SU-DHL-6 (cell line): ENCODE measurements at regions not wholly inside any gene's neighbourhood (a gene's known extent, or its start where the extent isn't known, plus 50 kb on each side); places are given as distances from the start of the nearest gene placed in this dataset.

Experiments
- H2AFZ ChIP-seq: fragments of 200-600 bp; sonication (generic); 2 replicates; pipeline ENCODE4 v1.6.1; 2014; ENCODE audit warnings: low read depth, mild to moderate bottlenecking, moderate library complexity, mixed read lengths, antibody characterized with exemption, low read length; ENCODE audit not compliant: severe bottlenecking
- H3F3A ChIP-seq: fragments of 200-600 bp; shearing (Covaris generic); 2 replicates; pipeline ENCODE4 v1.6.0; 2016; ENCODE audit warnings: antibody characterized with exemption, mild to moderate bottlenecking; ENCODE audit not compliant: insufficient read depth
- H3K27ac ChIP-seq: fragments of 200-600 bp; sonication (generic); 2 replicates; pipeline ENCODE4 v1.5.1; 2016; ENCODE audit warnings: low read depth, mild to moderate bottlenecking, low read length, moderate library complexity, mixed read lengths
- H3K27me3 ChIP-seq: fragments of 200-600 bp; sonication (generic), shearing (Covaris generic); 2 replicates; pipeline ENCODE4 v1.6.0; 2014; ENCODE audit warnings: mild to moderate bottlenecking, low read length
- H3K36me3 ChIP-seq: fragments of 200-600 bp; sonication (generic); 2 replicates; pipeline ENCODE4 v1.6.1; 2014; ENCODE audit warnings: mild to moderate bottlenecking, low read length, mixed read lengths
- H3K4me2 ChIP-seq: fragments of 300-600, 200-600 bp; shearing (Covaris generic), sonication (generic); 2 replicates; pipeline ENCODE4 v1.6.0; 2014; ENCODE audit warnings: low read length, low read depth, mild to moderate bottlenecking; ENCODE audit not compliant: poor library complexity, severe bottlenecking
- H3K4me3 ChIP-seq: fragments of 200-600 bp; sonication (generic); 2 replicates; pipeline ENCODE4 v1.5.1; 2014; ENCODE audit warnings: antibody characterized with exemption, low read length, mild to moderate bottlenecking, mixed read lengths; ENCODE audit not compliant: insufficient read depth, poor library complexity, severe bottlenecking
- H3K79me2 ChIP-seq: fragments of 200-600 bp; sonication (generic); 2 replicates; pipeline ENCODE4 v1.6.1; 2014; ENCODE audit warnings: mild to moderate bottlenecking, low read length, moderate library complexity; ENCODE audit not compliant: insufficient read depth
- H3K9ac ChIP-seq: fragments of 200-600 bp; sonication (generic); 2 replicates; pipeline ENCODE4 v1.7.0; 2014; ENCODE audit warnings: mild to moderate bottlenecking, low read length
- H3K9me2 ChIP-seq: fragments of 200-600 bp; sonication (generic); replicated peaks from 2 replicates; pipeline ENCODE4 v1.6.1; 2014; ENCODE audit warnings: low read length; ENCODE audit not compliant: insufficient read depth
- H3K9me3 ChIP-seq: fragments of 200-600 bp; sonication (generic); 2 replicates; pipeline ENCODE4 v1.6.1; 2014; ENCODE audit warnings: low read length, mixed read lengths; ENCODE audit not compliant: insufficient read depth
- H4K20me1 ChIP-seq: fragments of 200-600 bp; sonication (generic); 2 replicates; pipeline ENCODE4 v1.6.1; 2014; ENCODE audit warnings: low read depth, mild to moderate bottlenecking, antibody characterized with exemption, low read length, moderate library complexity, mixed read lengths
- CTCF ChIP-seq: fragments of 200-600 bp; sonication (generic); IDR thresholded peaks from one replicate; pipeline ENCODE4 v1.5.1; 2017; ENCODE audit warnings: antibody characterized with exemption, mild to moderate bottlenecking, low read length, moderate library complexity; ENCODE audit not compliant: insufficient read depth, poor library complexity, severe bottlenecking
- EZH2phosphoT487 ChIP-seq: fragments of 200-600 bp; sonication (generic), shearing (Covaris generic); conservative IDR thresholded peaks from 2 replicates; pipeline ENCODE4 v1.6.1; 2018; ENCODE audit warnings: mild to moderate bottlenecking, antibody characterized with exemption, low read length, moderate library complexity, mixed read lengths

- Histone ChIP-seq H3K4me3 (no peak overlapping the region), H3K9me2 (no peaks in the 10 kb centered on the region), H3K9ac (no peak overlapping the region), H3F3A (no peaks in the 10 kb centered on the region), H2AFZ (no peak overlapping the region), H3K36me3 (no peaks in the 10 kb centered on the region), H3K9me3 (no peaks in the 10 kb centered on the region), H3K27ac (no peak overlapping the region), H3K79me2 (no peaks in the 10 kb centered on the region), H4K20me1 (no peaks in the 10 kb centered on the region), H3K27me3 (no peaks in the 10 kb centered on the region), H3K4me2 (no peak overlapping the region)
- no peak for TF ChIP-seq EZH2phosphoT487
- no peak for TF ChIP-seq CTCF
These were observed 418.2 kb downstream of the STIM2 start for GRCh38 chr4:27278615-27279375.

GRCh38 chr4:27288496-27288895 is 427.9 kb downstream of the STIM2 start:
- no peaks in the 10 kb centered on the region for H3K79me2 ChIP-seq
- H4K20me1 ChIP-seq: no peaks in the 10 kb centered on the region
- no peak overlapping the region for H3K9ac ChIP-seq
- H3K4me2 ChIP-seq: no peak overlapping the region
- H3K9me3 ChIP-seq: no peaks in the 10 kb centered on the region
- TF ChIP-seq CTCF: no peak
- no peak for TF ChIP-seq EZH2phosphoT487
- no peaks in the 10 kb centered on the region for H3K27me3 ChIP-seq
- H3F3A ChIP-seq: no peaks in the 10 kb centered on the region
- H2AFZ ChIP-seq: no peak overlapping the region
- no peak overlapping the region for H3K4me3 ChIP-seq
- no peak overlapping the region for H3K27ac ChIP-seq
- H3K9me2 ChIP-seq: no peaks in the 10 kb centered on the region
- no peaks in the 10 kb centered on the region for H3K36me3 ChIP-seq

GRCh38 chr4:27289704-27290103 is 429.1 kb downstream of the STIM2 start:
- Histone ChIP-seq H3K79me2 (no peaks in the 10 kb centered on the region), H3K27me3 (no peaks in the 10 kb centered on the region), H3K9ac (no peak overlapping the region), H3K9me2 (no peaks in the 10 kb centered on the region), H4K20me1 (no peaks in the 10 kb centered on the region), H3K27ac (no peak overlapping the region), H2AFZ (no peak overlapping the region), H3F3A (no peaks in the 10 kb centered on the region), H3K36me3 (no peaks in the 10 kb centered on the region), H3K4me2 (no peak overlapping the region), H3K9me3 (no peaks in the 10 kb centered on the region), H3K4me3 (no peak overlapping the region)
- TF ChIP-seq EZH2phosphoT487 (no peak), CTCF (no peak)
